ENCODE measurements at regions not wholly inside any gene's neighbourhood (a gene's known extent, or its start where the extent isn't known, plus 50 kb on each side); places are given as distances from the start of the nearest gene placed in this dataset.

GRCh38 chr5:33182986-33183385 lies 257.8 kb upstream of the TARS1 start:
- TF ChIP-seq MAFK (IDR thresholded peaks at IDR 0.05; ENCODE audit: partially characterized antibody), result no peak
- TF ChIP-seq MAX (IDR thresholded peaks at IDR 0.05), result no peak
- no peak for TF ChIP-seq TP53 (CRISPR knock-in tag; IDR thresholded peaks at IDR 0.05)
- TF ChIP-seq CTCF (IDR thresholded peaks at IDR 0.05), result no peak
- no peak for TF ChIP-seq REST (IDR thresholded peaks at IDR 0.05)
- TF ChIP-seq MYC (IDR thresholded peaks at IDR 0.05; ENCODE audit: borderline replicate concordance, low read length), result no peak
- TF ChIP-seq NR3C1 (IDR thresholded peaks at IDR 0.05), result no peak
- no peak for TF ChIP-seq POLR2A (IDR thresholded peaks at IDR 0.05; ENCODE audit: low read length)

Measured in A549 (cell line).